DND-41 (cell line): ENCODE measurements at regions not wholly inside any gene's neighbourhood (a gene's known extent, or its start where the extent isn't known, plus 50 kb on each side); places are given as distances from the start of the nearest gene placed in this dataset.

Source experiments
- ATAC-seq: fragments of 200-7000 bp; cut with Tn5 transposase; 3 replicates; pipeline ENCODE4 v1.9.1; 2021; ENCODE audit warnings: low read depth; ENCODE audit not compliant: insufficient read depth
- DNase-seq: peaks from one replicate; pipeline ENCODE4 v3.0.0-alpha.2; 2020
- H2AFZ ChIP-seq: 2 replicates; pipeline ENCODE4 v1.6.0; 2012; ENCODE audit warnings: low read depth, low read length
- H3K27ac ChIP-seq: 2 replicates; pipeline ENCODE4 v1.5.1; 2012; ENCODE audit warnings: low read length, inconsistent platforms
- H3K27me3 ChIP-seq: fragments of 200-600 bp; sonication (generic); 2 replicates; pipeline ENCODE4 v1.6.0; 2012; ENCODE audit warnings: low read length, mild to moderate bottlenecking, inconsistent platforms; ENCODE audit not compliant: insufficient read depth, poor library complexity
- H3K36me3 ChIP-seq: 2 replicates; pipeline ENCODE4 v1.5.1; 2012; ENCODE audit warnings: low read length, inconsistent platforms; ENCODE audit not compliant: insufficient read depth
- H3K4me1 ChIP-seq: 2 replicates; pipeline ENCODE4 v1.5.1; 2012; ENCODE audit warnings: mild to moderate bottlenecking, low read length; ENCODE audit not compliant: insufficient read depth
- H3K4me2 ChIP-seq: 2 replicates; pipeline ENCODE4 v1.6.0; 2012; ENCODE audit warnings: mild to moderate bottlenecking, moderate library complexity, low read length, inconsistent platforms; ENCODE audit not compliant: insufficient read depth
- H3K4me3 ChIP-seq, 2 experiments: fragments of 200-600 bp in 1 of 2; shearing (Covaris generic) in 1 of 2; 2 replicates each; pipeline ENCODE4 v1.5.1; 2012 to 2016; ENCODE audit warnings: inconsistent platforms in 2 of 2, low read length in 2 of 2, mild to moderate bottlenecking in 2 of 2, low read depth in 1 of 2, moderate library complexity in 1 of 2
- H3K79me2 ChIP-seq: 2 replicates; pipeline ENCODE4 v1.6.0; 2012; ENCODE audit warnings: low read length, inconsistent platforms; ENCODE audit not compliant: insufficient read depth
- H3K9ac ChIP-seq: 2 replicates; pipeline ENCODE4 v1.6.0; 2012; ENCODE audit warnings: low read depth, mild to moderate bottlenecking, inconsistent platforms, low read length, moderate library complexity
- H3K9me3 ChIP-seq: 2 replicates; pipeline ENCODE4 v1.5.1; 2012; ENCODE audit warnings: low read length, moderate library complexity, mild to moderate bottlenecking, inconsistent platforms; ENCODE audit not compliant: insufficient read depth, severe bottlenecking
- H4K20me1 ChIP-seq: 2 replicates; pipeline ENCODE4 v1.6.0; 2012; ENCODE audit warnings: low read length; ENCODE audit not compliant: insufficient read depth
- CTCF ChIP-seq: IDR thresholded peaks from 2 replicates; pipeline ENCODE4 v1.5.1; 2012; ENCODE audit warnings: borderline replicate concordance, low read length, moderate library complexity, mild to moderate bottlenecking; ENCODE audit not compliant: poor library complexity, severe bottlenecking; ENCODE audit errors: extremely low read depth
- EZH2 ChIP-seq: IDR thresholded peaks from 3 replicates; pipeline ENCODE4 v1.6.1; 2012; ENCODE audit warnings: borderline replicate concordance, low read depth, mild to moderate bottlenecking, moderate library complexity, low read length, inconsistent platforms; ENCODE audit not compliant: severe bottlenecking

GRCh38 chr2:198628596-198628995, 824.2 kb downstream of the PLCL1 start:
- no peak overlapping the region for H3K9ac ChIP-seq
- H3K4me3 ChIP-seq, result no peak overlapping the region
- no peaks in the 10 kb centered on the region for H4K20me1 ChIP-seq
- no peaks in the 10 kb centered on the region for H3K27me3 ChIP-seq
- H3K9me3 ChIP-seq, result no peaks in the 10 kb centered on the region
- no peak overlapping the region for H3K4me2 ChIP-seq
- H3K79me2 ChIP-seq, result no peaks in the 10 kb centered on the region
- DNase-seq (no peak), ATAC-seq (no peak)
- no peaks in the 10 kb centered on the region for H3K4me1 ChIP-seq
- H2AFZ ChIP-seq, result no peak overlapping the region
- no peaks in the 10 kb centered on the region for H3K36me3 ChIP-seq
- no peak overlapping the region for H3K27ac ChIP-seq
- TF ChIP-seq CTCF, result no peak
- no peak for TF ChIP-seq EZH2

DNA sequence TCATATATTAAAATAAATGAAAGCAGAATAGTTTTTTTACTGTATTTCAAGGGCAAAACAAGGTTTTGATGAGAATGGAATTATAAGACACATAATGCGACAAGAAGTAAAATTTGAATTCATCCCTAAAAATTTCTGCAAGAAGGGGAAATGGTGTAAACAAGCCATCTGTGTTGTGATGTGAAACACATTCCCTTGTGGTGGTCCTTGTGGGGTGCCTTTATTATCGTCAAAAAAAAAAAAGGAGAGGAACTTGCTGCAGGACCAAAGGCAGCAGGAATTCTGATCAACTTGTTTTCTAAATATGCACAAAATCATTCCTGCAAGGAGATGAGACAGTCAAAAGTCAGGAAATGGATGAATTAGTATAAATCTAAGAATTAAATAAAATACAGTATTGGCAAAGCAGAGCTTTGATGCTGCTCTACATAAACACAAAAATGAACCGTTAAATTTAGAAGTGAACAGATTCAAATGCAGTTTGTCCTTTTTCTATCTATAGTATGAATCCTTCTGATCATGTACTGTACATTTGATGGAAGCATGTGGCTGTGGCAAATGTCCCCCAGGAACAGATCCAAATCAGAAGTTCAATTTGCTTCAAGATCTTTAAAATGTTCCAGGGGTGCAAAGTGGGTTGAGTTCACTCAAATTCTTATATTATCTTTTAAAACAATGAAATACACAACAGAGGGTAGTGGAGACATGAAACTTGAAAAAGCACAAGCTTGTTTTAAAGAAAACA, 818.8 kb downstream of the PLCL1 start:
- no peak for DNase-seq
- H3K27me3 ChIP-seq, result no peaks in the 10 kb centered on the region
- no peaks in the 10 kb centered on the region for H3K79me2 ChIP-seq
- no peaks in the 10 kb centered on the region for H3K36me3 ChIP-seq
- H3K9me3 ChIP-seq, result no peaks in the 10 kb centered on the region
- H3K4me1 ChIP-seq, result no peaks in the 10 kb centered on the region
- no peak overlapping the region for H3K4me2 ChIP-seq
- no peak overlapping the region for H2AFZ ChIP-seq
- ATAC-seq, result no peak
- H3K4me3 ChIP-seq, result no peak overlapping the region
- no peak overlapping the region for H3K9ac ChIP-seq
- no peak for TF ChIP-seq CTCF
- TF ChIP-seq EZH2, result no peak
- H3K27ac ChIP-seq, result no peak overlapping the region
- H4K20me1 ChIP-seq, result no peaks in the 10 kb centered on the region

DNA sequence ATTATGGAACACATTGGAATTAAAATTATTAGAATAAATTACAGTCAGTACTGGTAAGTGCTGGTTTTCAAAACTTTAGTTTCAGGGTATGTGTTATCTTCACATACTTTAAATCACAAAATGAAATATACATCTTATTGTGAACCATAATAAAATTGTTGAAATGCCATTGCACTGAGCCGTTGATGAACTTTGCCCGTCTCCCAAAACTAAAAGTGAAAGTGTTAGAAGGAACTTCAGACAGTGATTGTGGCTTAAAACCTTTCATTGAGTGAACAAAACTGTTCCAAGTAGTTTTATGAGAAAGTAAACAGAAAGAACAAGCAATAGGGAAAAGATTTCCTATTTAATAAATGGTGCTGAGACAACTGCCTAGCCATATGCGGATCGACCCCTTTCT, 811.6 kb downstream of the PLCL1 start:
- Histone ChIP-seq H3K79me2 (no peaks in the 10 kb centered on the region), H3K27me3 (peaks cover 2% of the 10 kb centered on the region), H3K9me3 (no peaks in the 10 kb centered on the region), H3K27ac (no peak overlapping the region), H2AFZ (no peak overlapping the region), H4K20me1 (no peaks in the 10 kb centered on the region), H3K4me2 (no peak overlapping the region), H3K36me3 (no peaks in the 10 kb centered on the region), H3K9ac (no peak overlapping the region), H3K4me1 (no peaks in the 10 kb centered on the region), H3K4me3 (no peak overlapping the region)
- DNase-seq (no peak), ATAC-seq (peak; percentile 61; the same call in 2 of the 3 replicates)
- TF ChIP-seq EZH2 (no peak), CTCF (no peak)
